ENCODE measurements at regions not wholly inside any gene's neighbourhood (a gene's known extent, or its start where the extent isn't known, plus 50 kb on each side); places are given as distances from the start of the nearest gene placed in this dataset.

DNA sequence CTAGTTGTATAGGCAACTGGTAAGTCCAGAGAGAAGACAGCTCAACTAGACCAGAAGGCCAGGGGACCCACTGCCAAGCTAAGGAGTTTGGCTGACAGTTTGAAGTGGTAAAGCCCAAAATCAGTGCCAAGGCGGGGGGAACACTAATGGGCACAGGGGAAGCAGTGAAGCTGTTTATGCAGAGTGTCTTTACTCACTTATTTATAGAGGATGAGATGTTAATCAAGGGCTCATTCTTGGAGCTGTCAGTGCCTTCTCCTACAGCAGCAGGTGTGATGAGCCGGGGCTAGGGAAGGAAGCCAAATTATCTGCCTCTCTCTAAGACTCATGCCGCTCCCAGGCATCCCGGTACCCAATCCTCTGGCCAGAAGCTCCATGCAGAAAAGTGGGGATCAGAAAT, 75.2 kb upstream of the GALNT10 start:
- no peak for ATAC-seq
- CTCF ChIA-PET = no interaction called here
- POLR2A ChIA-PET = no interaction called here
- Histone ChIP-seq H3K4me3 (ENCODE audit: low read depth in 2 of 2, low read length in 2 of 2) (no peak overlapping the region), H3K27me3 (ENCODE audit: control insufficient read depth, insufficient read depth, low read length) (no peaks in the 10 kb centered on the region; the same call in 1 of the 2 replicates), H3K4me1 (ENCODE audit: control insufficient read depth, insufficient read depth, low read length) (no peaks in the 10 kb centered on the region), H3K27ac (ENCODE audit: low read length) (no peak overlapping the region), H3K9me3 (ENCODE audit: control insufficient read depth, insufficient read depth, low read depth, low read length) (no peaks in the 10 kb centered on the region), H3K36me3 (ENCODE audit: control insufficient read depth, insufficient read depth, low read length) (no peaks in the 10 kb centered on the region)
- in situ Hi-C loops (cut with HindIII; ENCODE audit: low pct_unique_long_range_greater_than_20kb, low sequenced_read_pairs) = no loop called here
- no TSS peak for BruUV-seq (replicated peaks)
- TF ChIP-seq, protein P1, sequence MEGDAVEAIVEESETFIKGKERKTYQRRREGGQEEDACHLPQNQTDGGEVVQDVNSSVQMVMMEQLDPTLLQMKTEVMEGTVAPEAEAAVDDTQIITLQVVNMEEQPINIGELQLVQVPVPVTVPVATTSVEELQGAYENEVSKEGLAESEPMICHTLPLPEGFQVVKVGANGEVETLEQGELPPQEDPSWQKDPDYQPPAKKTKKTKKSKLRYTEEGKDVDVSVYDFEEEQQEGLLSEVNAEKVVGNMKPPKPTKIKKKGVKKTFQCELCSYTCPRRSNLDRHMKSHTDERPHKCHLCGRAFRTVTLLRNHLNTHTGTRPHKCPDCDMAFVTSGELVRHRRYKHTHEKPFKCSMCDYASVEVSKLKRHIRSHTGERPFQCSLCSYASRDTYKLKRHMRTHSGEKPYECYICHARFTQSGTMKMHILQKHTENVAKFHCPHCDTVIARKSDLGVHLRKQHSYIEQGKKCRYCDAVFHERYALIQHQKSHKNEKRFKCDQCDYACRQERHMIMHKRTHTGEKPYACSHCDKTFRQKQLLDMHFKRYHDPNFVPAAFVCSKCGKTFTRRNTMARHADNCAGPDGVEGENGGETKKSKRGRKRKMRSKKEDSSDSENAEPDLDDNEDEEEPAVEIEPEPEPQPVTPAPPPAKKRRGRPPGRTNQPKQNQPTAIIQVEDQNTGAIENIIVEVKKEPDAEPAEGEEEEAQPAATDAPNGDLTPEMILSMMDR (IDR thresholded peaks at IDR 0.05) = no peak
- TF ChIP-seq TCF7L2 (IDR thresholded peaks at IDR 0.05; ENCODE audit: low read depth, low read length) = no peak
- TF ChIP-seq, protein P2, sequence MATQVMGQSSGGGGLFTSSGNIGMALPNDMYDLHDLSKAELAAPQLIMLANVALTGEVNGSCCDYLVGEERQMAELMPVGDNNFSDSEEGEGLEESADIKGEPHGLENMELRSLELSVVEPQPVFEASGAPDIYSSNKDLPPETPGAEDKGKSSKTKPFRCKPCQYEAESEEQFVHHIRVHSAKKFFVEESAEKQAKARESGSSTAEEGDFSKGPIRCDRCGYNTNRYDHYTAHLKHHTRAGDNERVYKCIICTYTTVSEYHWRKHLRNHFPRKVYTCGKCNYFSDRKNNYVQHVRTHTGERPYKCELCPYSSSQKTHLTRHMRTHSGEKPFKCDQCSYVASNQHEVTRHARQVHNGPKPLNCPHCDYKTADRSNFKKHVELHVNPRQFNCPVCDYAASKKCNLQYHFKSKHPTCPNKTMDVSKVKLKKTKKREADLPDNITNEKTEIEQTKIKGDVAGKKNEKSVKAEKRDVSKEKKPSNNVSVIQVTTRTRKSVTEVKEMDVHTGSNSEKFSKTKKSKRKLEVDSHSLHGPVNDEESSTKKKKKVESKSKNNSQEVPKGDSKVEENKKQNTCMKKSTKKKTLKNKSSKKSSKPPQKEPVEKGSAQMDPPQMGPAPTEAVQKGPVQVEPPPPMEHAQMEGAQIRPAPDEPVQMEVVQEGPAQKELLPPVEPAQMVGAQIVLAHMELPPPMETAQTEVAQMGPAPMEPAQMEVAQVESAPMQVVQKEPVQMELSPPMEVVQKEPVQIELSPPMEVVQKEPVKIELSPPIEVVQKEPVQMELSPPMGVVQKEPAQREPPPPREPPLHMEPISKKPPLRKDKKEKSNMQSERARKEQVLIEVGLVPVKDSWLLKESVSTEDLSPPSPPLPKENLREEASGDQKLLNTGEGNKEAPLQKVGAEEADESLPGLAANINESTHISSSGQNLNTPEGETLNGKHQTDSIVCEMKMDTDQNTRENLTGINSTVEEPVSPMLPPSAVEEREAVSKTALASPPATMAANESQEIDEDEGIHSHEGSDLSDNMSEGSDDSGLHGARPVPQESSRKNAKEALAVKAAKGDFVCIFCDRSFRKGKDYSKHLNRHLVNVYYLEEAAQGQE (IDR thresholded peaks at IDR 0.05; ENCODE audit: insufficient read depth in 1 of 2, low read depth in 2 of 2, low read length in 1 of 2) = no peak
- no peak for TF ChIP-seq SIN3A (IDR thresholded peaks at IDR 0.05; ENCODE audit: borderline replicate concordance, insufficient read depth, low read depth, low read length)
- TF ChIP-seq POLR2AphosphoS5 (IDR thresholded peaks at IDR 0.05; ENCODE audit: low read depth, low read length) = no peak
- no peak for DNase-seq (ENCODE audit: low read depth, low spot score)
- intact Hi-C loops (cut with micrococcal nuclease; ENCODE audit: unreplicated experiment) = no loop called here

DNA sequence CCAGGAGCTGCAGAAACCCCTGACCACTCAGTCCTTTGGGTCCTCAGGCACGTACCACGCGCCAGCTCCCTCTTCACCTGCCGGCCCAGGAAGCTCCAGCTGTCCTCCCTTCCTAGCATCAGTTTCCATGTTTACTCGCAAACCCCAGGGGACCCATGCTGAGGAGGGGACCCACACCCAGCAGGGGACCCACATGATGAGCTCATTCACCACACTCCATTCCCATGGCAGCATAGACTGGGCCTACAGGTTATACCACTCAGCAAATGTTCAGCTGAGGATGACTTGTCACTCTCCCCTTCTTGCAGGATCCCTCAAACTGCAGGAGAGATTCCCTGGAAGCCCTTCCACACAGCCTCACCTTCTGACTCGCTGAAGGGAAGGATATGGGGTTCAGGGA, 73.5 kb upstream of the GALNT10 start:
- DNase-seq (ENCODE audit: low read depth, low spot score) = no peak
- Histone ChIP-seq H3K4me1 (ENCODE audit: control insufficient read depth, insufficient read depth, low read length) (no peaks in the 10 kb centered on the region), H3K4me3 (ENCODE audit: low read depth in 2 of 2, low read length in 2 of 2) (no peak overlapping the region), H3K36me3 (ENCODE audit: control insufficient read depth, insufficient read depth, low read length) (no peaks in the 10 kb centered on the region), H3K9me3 (ENCODE audit: control insufficient read depth, insufficient read depth, low read depth, low read length) (no peaks in the 10 kb centered on the region), H3K27me3 (ENCODE audit: control insufficient read depth, insufficient read depth, low read length) (no peaks in the 10 kb centered on the region; the same call in 1 of the 2 replicates), H3K27ac (ENCODE audit: low read length) (no peak overlapping the region)
- TF ChIP-seq POLR2AphosphoS5 (IDR thresholded peaks at IDR 0.05; ENCODE audit: low read depth, low read length) (no peak), TCF7L2 (IDR thresholded peaks at IDR 0.05; ENCODE audit: low read depth, low read length) (no peak), SIN3A (IDR thresholded peaks at IDR 0.05; ENCODE audit: borderline replicate concordance, insufficient read depth, low read depth, low read length) (no peak)
- TF ChIP-seq, protein P2 (IDR thresholded peaks at IDR 0.05; ENCODE audit: insufficient read depth in 1 of 2, low read depth in 2 of 2, low read length in 1 of 2) = no peak
- TF ChIP-seq, protein P1 (IDR thresholded peaks at IDR 0.05) = no peak
- POLR2A ChIA-PET = no interaction called here
- in situ Hi-C loops (cut with HindIII; ENCODE audit: low pct_unique_long_range_greater_than_20kb, low sequenced_read_pairs) (no loop called here), intact Hi-C loops (cut with micrococcal nuclease; ENCODE audit: unreplicated experiment) (no loop called here)
- ATAC-seq = no peak
- CTCF ChIA-PET = no interaction called here
- BruUV-seq (replicated peaks) = no TSS peak
